Hepatocyte (in vitro differentiated cells): ENCODE measurements at regions not wholly inside any gene's neighbourhood (a gene's known extent, or its start where the extent isn't known, plus 50 kb on each side); places are given as distances from the start of the nearest gene placed in this dataset.

ENCODE experiments used
- DNase-seq: peaks from one replicate; pipeline ENCODE4 v3.0.0-alpha.2; 2016; ENCODE audit warnings: low spot score
- H2AFZ ChIP-seq: fragments of 200-600 bp; sonication (generic); 2 replicates; pipeline ENCODE4 v1.6.0; 2016; ENCODE audit warnings: antibody characterized with exemption, mild to moderate bottlenecking
- H3K27ac ChIP-seq: fragments of 200-600 bp; sonication (generic); 2 replicates; pipeline ENCODE4 v1.5.1; 2016; ENCODE audit warnings: mild to moderate bottlenecking
- H3K27me3 ChIP-seq: fragments of 200-600 bp; sonication (generic); 2 replicates; pipeline ENCODE4 v1.6.1; 2016
- H3K36me3 ChIP-seq: fragments of 200-600 bp; sonication (generic); replicated peaks from 2 replicates; pipeline ENCODE4 v1.5.1; 2016; ENCODE audit warnings: low read depth; ENCODE audit not compliant: insufficient read depth
- H3K4me1 ChIP-seq: fragments of 200-600 bp; sonication (generic); 2 replicates; pipeline ENCODE4 v1.5.1; 2016; ENCODE audit warnings: mild to moderate bottlenecking, moderate library complexity; ENCODE audit not compliant: insufficient read depth
- H3K4me2 ChIP-seq: fragments of 200-600 bp; sonication (generic); 2 replicates; pipeline ENCODE4 v1.6.0; 2016
- H3K4me3 ChIP-seq: fragments of 200-600 bp; sonication (generic); 2 replicates; pipeline ENCODE4 v1.5.1; 2016; ENCODE audit warnings: mild to moderate bottlenecking
- H3K79me2 ChIP-seq: fragments of 200-600 bp; sonication (generic); 2 replicates; pipeline ENCODE4 v1.6.0; 2017; ENCODE audit warnings: mild to moderate bottlenecking
- H3K9me2 ChIP-seq: fragments of 200-600 bp; sonication (generic); replicated peaks from 2 replicates; pipeline ENCODE4 v1.6.0; 2017; ENCODE audit warnings: mild to moderate bottlenecking; ENCODE audit not compliant: insufficient read depth
- H3K9me3 ChIP-seq: fragments of 200-600 bp; sonication (generic); 2 replicates; pipeline ENCODE4 v1.5.1; 2016; ENCODE audit warnings: low read depth, mild to moderate bottlenecking
- H4K20me1 ChIP-seq: fragments of 200-600 bp; sonication (generic); 2 replicates; pipeline ENCODE4 v1.6.0; 2016; ENCODE audit warnings: mild to moderate bottlenecking; ENCODE audit not compliant: insufficient read depth, poor library complexity, severe bottlenecking
- CTCF ChIP-seq: fragments of 200-600 bp; sonication (generic); IDR thresholded peaks from 2 replicates; pipeline ENCODE4 v1.5.1; 2016; ENCODE audit warnings: antibody characterized with exemption, mild to moderate bottlenecking; ENCODE audit not compliant: poor library complexity
- EZH2 ChIP-seq: fragments of 200-600 bp; sonication (generic); IDR thresholded peaks from 2 replicates; pipeline ENCODE4 v1.6.1; 2016; ENCODE audit warnings: antibody characterized with exemption, mild to moderate bottlenecking, borderline replicate concordance
- EZH2phosphoT487 ChIP-seq: fragments of 200-600 bp; sonication (generic); IDR thresholded peaks from one replicate; pipeline ENCODE4 v1.6.1; 2018; ENCODE audit warnings: antibody characterized with exemption, mild to moderate bottlenecking, low read depth, moderate library complexity; ENCODE audit not compliant: unreplicated experiment, severe bottlenecking
- WGBS: methylation state at CpG from one replicate; pipeline ENCODE4 v1.1.6; 2016; ENCODE audit warnings: low lambda C conversion rate; ENCODE audit errors: missing lambda C conversion rate; 5-methylcytosine and 5-hydroxymethylcytosine counted together

GRCh38 chr10:126731610-126731990 is 61.1 kb upstream of the C10orf90 start:
- no peaks in the 10 kb centered on the region for H3K9me2 ChIP-seq
- no peak overlapping the region for H3K4me2 ChIP-seq
- no peak for DNase-seq
- no peak overlapping the region for H3K4me3 ChIP-seq
- H3K27me3 ChIP-seq: no peaks in the 10 kb centered on the region
- H4K20me1 ChIP-seq: no peaks in the 10 kb centered on the region
- H3K9me3 ChIP-seq: no peaks in the 10 kb centered on the region
- TF ChIP-seq CTCF (no peak), EZH2 (no peak), EZH2phosphoT487 (no peak)
- H3K79me2 ChIP-seq: no peaks in the 10 kb centered on the region
- no peak overlapping the region for H2AFZ ChIP-seq
- H3K27ac ChIP-seq: no peak overlapping the region
- no peaks in the 10 kb centered on the region for H3K4me1 ChIP-seq
- no peaks in the 10 kb centered on the region for H3K36me3 ChIP-seq

- WGBS: 77% methylated on average over 5 of the region's 5 CpGs
- no peak overlapping the region for H3K4me2 ChIP-seq
- no peak for TF ChIP-seq CTCF
- TF ChIP-seq EZH2: no peak
- no peak for TF ChIP-seq EZH2phosphoT487
- H3K36me3 ChIP-seq: no peaks in the 10 kb centered on the region
- no peaks in the 10 kb centered on the region for H3K4me1 ChIP-seq
- H3K27ac ChIP-seq: no peak overlapping the region
- no peaks in the 10 kb centered on the region for H3K9me2 ChIP-seq
- no peaks in the 10 kb centered on the region for H3K9me3 ChIP-seq
- DNase-seq: no peak
- H3K79me2 ChIP-seq: no peaks in the 10 kb centered on the region
- H4K20me1 ChIP-seq: no peaks in the 10 kb centered on the region
- no peak overlapping the region for H3K4me3 ChIP-seq
- no peaks in the 10 kb centered on the region for H3K27me3 ChIP-seq
- no peak overlapping the region for H2AFZ ChIP-seq
Observed at GRCh38 chr10:126732308-126732707, 61.8 kb upstream of the C10orf90 start.

GRCh38 chr10:126732868-126733267 is 62.4 kb upstream of the C10orf90 start:
- TF ChIP-seq EZH2 (no peak), CTCF (no peak), EZH2phosphoT487 (no peak)
- no peak for DNase-seq

GRCh38 chr10:126734015-126734414 is 63.5 kb upstream of the C10orf90 start:
- H3K36me3 ChIP-seq: no peaks in the 10 kb centered on the region
- H3K79me2 ChIP-seq: no peaks in the 10 kb centered on the region
- no peaks in the 10 kb centered on the region for H4K20me1 ChIP-seq
- H3K4me1 ChIP-seq: no peaks in the 10 kb centered on the region
- H3K9me2 ChIP-seq: no peaks in the 10 kb centered on the region
- H3K9me3 ChIP-seq: no peaks in the 10 kb centered on the region
- no peak for TF ChIP-seq EZH2
- no peak for TF ChIP-seq CTCF
- no peak for TF ChIP-seq EZH2phosphoT487
- no peak overlapping the region for H3K27ac ChIP-seq
- no peak for DNase-seq
- H3K4me3 ChIP-seq: no peak overlapping the region
- no peak overlapping the region for H2AFZ ChIP-seq
- no peaks in the 10 kb centered on the region for H3K27me3 ChIP-seq
- 63% methylated on average over 3 of the region's 3 CpGs for WGBS
- H3K4me2 ChIP-seq: no peak overlapping the region

More at GRCh38 chr10:126732868-126733267, 62.4 kb upstream of the C10orf90 start:
- Histone ChIP-seq H3K4me2 (no peak overlapping the region), H4K20me1 (no peaks in the 10 kb centered on the region), H2AFZ (no peak overlapping the region), H3K79me2 (no peaks in the 10 kb centered on the region), H3K27me3 (no peaks in the 10 kb centered on the region), H3K4me3 (no peak overlapping the region), H3K27ac (no peak overlapping the region), H3K36me3 (no peaks in the 10 kb centered on the region), H3K9me3 (no peaks in the 10 kb centered on the region), H3K4me1 (no peaks in the 10 kb centered on the region), H3K9me2 (no peaks in the 10 kb centered on the region)
- 75% methylated on average over 5 of the region's 5 CpGs for WGBS
